ENCODE measurements at regions not wholly inside any gene's neighbourhood (a gene's known extent, or its start where the extent isn't known, plus 50 kb on each side); places are given as distances from the start of the nearest gene placed in this dataset.
A peak's percentile ranks its signal among the peaks of the same experiment; 100 is the strongest.

- no peak for DNase-seq (ENCODE audit: low spot score)
Measured at GRCh38 chr2:196315388-196316049, 144.1 kb upstream of the STK17B start.

- DNase-seq (ENCODE audit: low spot score), result no peak
Measured at GRCh38 chr2:196316050-196316430, 144.7 kb upstream of the STK17B start.

GRCh38 chr2:196318517-196319377, 147.4 kb upstream of the STK17B start:
- DNase-seq (ENCODE audit: low spot score), result no peak

- DNase-seq (ENCODE audit: low spot score), result no peak
Measured at GRCh38 chr2:196322973-196323810, 151.8 kb upstream of the STK17B start.

- no peak for DNase-seq (ENCODE audit: low spot score)
Measured at GRCh38 chr2:196324211-196324610, 152.8 kb upstream of the STK17B start.

GRCh38 chr2:196328088-196328680, 156.8 kb upstream of the STK17B start:
- no peak for DNase-seq (ENCODE audit: low spot score)

GRCh38 chr2:196329959-196330358, 158.6 kb upstream of the STK17B start:
- DNase-seq (ENCODE audit: low spot score), result no peak

GRCh38 chr2:196330645-196331044, 159.3 kb upstream of the STK17B start:
- no peak for DNase-seq (ENCODE audit: low spot score)

- DNase-seq (ENCODE audit: low spot score), result no peak
Measured at GRCh38 chr2:196331143-196331542, 159.8 kb upstream of the STK17B start.

- no peak for DNase-seq (ENCODE audit: low spot score)
Measured at GRCh38 chr2:196331851-196332250, 160.5 kb upstream of the STK17B start.

GRCh38 chr2:196333397-196333796, 162.0 kb upstream of the STK17B start:
- DNase-seq (ENCODE audit: low spot score), result no peak

GRCh38 chr2:196334710-196335109, 163.3 kb upstream of the STK17B start:
- DNase-seq (ENCODE audit: low spot score), result no peak

GRCh38 chr2:196335221-196335634, 163.8 kb upstream of the STK17B start:
- DNase-seq (ENCODE audit: low spot score), result no peak

GRCh38 chr2:196336207-196336606, 164.8 kb upstream of the STK17B start:
- no peak for DNase-seq (ENCODE audit: low spot score)

GRCh38 chr2:196336715-196337114, 165.3 kb upstream of the STK17B start:
- DNase-seq (ENCODE audit: low spot score), result no peak

GRCh38 chr2:196337208-196337953, 166.0 kb upstream of the STK17B start:
- DNase-seq (ENCODE audit: low spot score), result peak; percentile 13

- DNase-seq (ENCODE audit: low spot score), result peak; percentile 33
Measured at GRCh38 chr2:196338440-196338839, 167.1 kb upstream of the STK17B start.

- no peak for DNase-seq (ENCODE audit: low spot score)
Measured at GRCh38 chr2:196341277-196341841, 170.0 kb upstream of the STK17B start.

GRCh38 chr2:196344397-196344796, 173.0 kb upstream of the STK17B start:
- no peak for DNase-seq (ENCODE audit: low spot score)

- DNase-seq (ENCODE audit: low spot score), result no peak
Measured at GRCh38 chr2:196353717-196354116, 182.3 kb upstream of the STK17B start.

GRCh38 chr2:196354186-196354585, 182.8 kb upstream of the STK17B start:
- DNase-seq (ENCODE audit: low spot score), result no peak

Data from cerebellar cortex (tissue), 1 donor.